Hematopoietic multipotent progenitor cell treated with erythropoietin and hydrocortisone succinate and interleukin-3 and kit ligand, for 6 days (in vitro differentiated cells): ENCODE measurements at regions not wholly inside any gene's neighbourhood (a gene's known extent, or its start where the extent isn't known, plus 50 kb on each side); places are given as distances from the start of the nearest gene placed in this dataset.

Experiments
- DNase-seq: peaks from one replicate; pipeline ENCODE4 v3.0.0-alpha.2; 2015

GRCh38 chr4:177574446-177574845 lies 132.2 kb upstream of the AGA start:
- DNase-seq: no peak

- DNase-seq: peak; percentile 4
Observed at GRCh38 chr4:177579649-177580048, 137.4 kb upstream of the AGA start.

- no peak for DNase-seq
Observed at GRCh38 chr4:177582992-177583391, 140.8 kb upstream of the AGA start.

- DNase-seq: no peak
Observed at GRCh38 chr4:177587989-177588388, 145.8 kb upstream of the AGA start.

GRCh38 chr4:177595386-177595785 lies 153.1 kb upstream of the AGA start:
- DNase-seq: no peak

- DNase-seq: no peak
Observed at GRCh38 chr4:177596035-177596434, 153.8 kb upstream of the AGA start.

GRCh38 chr4:177596991-177597390 lies 154.8 kb upstream of the AGA start:
- no peak for DNase-seq

GRCh38 chr4:177605252-177605651 lies 163.0 kb upstream of the AGA start:
- DNase-seq: no peak

- DNase-seq: no peak
Observed at GRCh38 chr4:177607111-177607573, 164.9 kb upstream of the AGA start.

- no peak for DNase-seq
Observed at GRCh38 chr4:177611974-177612664, 169.9 kb upstream of the AGA start.

GRCh38 chr4:177612684-177613083 lies 170.4 kb upstream of the AGA start:
- DNase-seq: no peak

GRCh38 chr4:177632481-177632880 lies 190.2 kb upstream of the AGA start:
- no peak for DNase-seq

- DNase-seq: no peak
Observed at GRCh38 chr4:177638871-177639270, 196.6 kb upstream of the AGA start.

GRCh38 chr4:177640864-177641263 lies 198.6 kb upstream of the AGA start:
- DNase-seq: no peak

- DNase-seq: no peak
Observed at GRCh38 chr4:177660223-177660622, 218.0 kb upstream of the AGA start.

GRCh38 chr4:177667687-177668086 lies 225.4 kb upstream of the AGA start:
- no peak for DNase-seq

GRCh38 chr4:177671387-177671786 lies 229.2 kb upstream of the AGA start:
- DNase-seq: no peak

- DNase-seq: no peak
Observed at GRCh38 chr4:177671845-177672244, 229.6 kb upstream of the AGA start.

- DNase-seq: no peak
Observed at GRCh38 chr4:177673985-177674489, 231.8 kb upstream of the AGA start.

GRCh38 chr4:177680308-177680707 lies 238.1 kb upstream of the AGA start:
- DNase-seq: no peak

GRCh38 chr4:177681902-177682301 lies 239.7 kb upstream of the AGA start:
- DNase-seq: no peak

GRCh38 chr4:177687117-177687516 lies 244.9 kb upstream of the AGA start:
- DNase-seq: no peak

GRCh38 chr4:177692907-177693306 lies 250.7 kb upstream of the AGA start:
- DNase-seq: no peak

- DNase-seq: no peak
Observed at GRCh38 chr4:177696438-177696966, 254.3 kb upstream of the AGA start.
